RWPE1 (cell line): ENCODE measurements at regions not wholly inside any gene's neighbourhood (a gene's known extent, or its start where the extent isn't known, plus 50 kb on each side); places are given as distances from the start of the nearest gene placed in this dataset.

Experiments used
- CTCF ChIA-PET: fragments of 350-600 bp; sonication (Branson Sonifier 250); formaldehyde crosslinking; extraction: SDS; loops from one replicate; lab custom pipeline; 2021; lab: Yijun Ruan, JAX
- POLR2A ChIA-PET: fragments of 400-600 bp; formaldehyde crosslinking; extraction: SDS; loops from one replicate; lab custom pipeline; 2020; ENCODE audit warnings: antibody characterized with exemption; ENCODE audit not compliant: low non-redundant PET; lab: Yijun Ruan, JAX
- DNase-seq: peaks from one replicate; pipeline ENCODE4 v3.0.0; 2012; ENCODE audit warnings: low spot score
- H3K27ac ChIP-seq: fragments of 450-650 bp; 2 replicates; pipeline ENCODE4 v1.5.1; 2017
- TF ChIP-seq, protein P1 (sequence below): fragments of 450-650 bp; conservative IDR thresholded peaks from 2 replicates; pipeline ENCODE4 v1.5.1; 2017; ENCODE audit warnings: low read depth, mild to moderate bottlenecking

DNA sequence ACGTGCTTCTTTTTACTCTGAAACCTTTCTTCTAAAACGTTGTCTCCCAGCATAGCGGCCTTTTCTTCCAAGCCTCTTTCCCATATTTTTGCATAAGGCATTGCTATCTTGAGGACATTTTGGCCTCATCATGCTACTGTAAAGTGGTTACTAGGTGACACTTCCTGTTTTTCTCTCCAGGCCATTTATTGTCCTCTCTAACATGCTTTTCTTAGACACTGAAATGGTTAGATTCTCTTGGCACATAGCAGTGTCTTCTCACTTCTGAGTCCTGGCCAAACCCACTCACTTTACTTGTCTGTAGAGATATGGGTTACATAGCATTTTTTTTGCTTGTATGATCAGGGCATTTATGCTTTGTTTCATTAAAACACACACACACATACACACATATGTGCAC is 50.1 kb upstream of the KCNH7 start:
- DNase-seq, result no peak
- TF ChIP-seq, protein P1, sequence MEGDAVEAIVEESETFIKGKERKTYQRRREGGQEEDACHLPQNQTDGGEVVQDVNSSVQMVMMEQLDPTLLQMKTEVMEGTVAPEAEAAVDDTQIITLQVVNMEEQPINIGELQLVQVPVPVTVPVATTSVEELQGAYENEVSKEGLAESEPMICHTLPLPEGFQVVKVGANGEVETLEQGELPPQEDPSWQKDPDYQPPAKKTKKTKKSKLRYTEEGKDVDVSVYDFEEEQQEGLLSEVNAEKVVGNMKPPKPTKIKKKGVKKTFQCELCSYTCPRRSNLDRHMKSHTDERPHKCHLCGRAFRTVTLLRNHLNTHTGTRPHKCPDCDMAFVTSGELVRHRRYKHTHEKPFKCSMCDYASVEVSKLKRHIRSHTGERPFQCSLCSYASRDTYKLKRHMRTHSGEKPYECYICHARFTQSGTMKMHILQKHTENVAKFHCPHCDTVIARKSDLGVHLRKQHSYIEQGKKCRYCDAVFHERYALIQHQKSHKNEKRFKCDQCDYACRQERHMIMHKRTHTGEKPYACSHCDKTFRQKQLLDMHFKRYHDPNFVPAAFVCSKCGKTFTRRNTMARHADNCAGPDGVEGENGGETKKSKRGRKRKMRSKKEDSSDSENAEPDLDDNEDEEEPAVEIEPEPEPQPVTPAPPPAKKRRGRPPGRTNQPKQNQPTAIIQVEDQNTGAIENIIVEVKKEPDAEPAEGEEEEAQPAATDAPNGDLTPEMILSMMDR, result no peak
- ChIA-PET CTCF (no interaction called here), POLR2A (no interaction called here)
- H3K27ac ChIP-seq, result no peak overlapping the region
